ENCODE measurements at regions not wholly inside any gene's neighbourhood (a gene's known extent, or its start where the extent isn't known, plus 50 kb on each side); places are given as distances from the start of the nearest gene placed in this dataset.
"Not testable (repeated sequence)": the region's sequence is repeated elsewhere in the genome, so short reads cannot be mapped to it uniquely, and the experiment has no call there.

DNA sequence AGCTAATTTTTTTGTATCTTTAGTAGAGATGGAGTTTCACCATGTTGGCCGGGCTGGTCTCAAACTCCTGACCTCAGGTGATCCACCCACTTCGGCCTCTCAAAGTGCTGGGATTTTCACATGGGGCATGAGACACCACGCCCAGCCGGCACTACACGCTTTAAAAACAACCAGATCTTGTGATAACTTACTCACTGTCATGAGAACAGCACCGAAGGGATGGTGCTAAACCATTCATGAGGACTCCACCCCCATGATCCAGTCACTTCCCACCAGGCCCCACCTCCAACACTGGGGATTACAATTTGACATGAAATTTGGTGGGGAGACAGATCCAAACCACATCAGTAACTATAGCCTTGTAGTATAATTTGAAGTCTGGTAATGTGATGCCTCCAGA, 67.4 kb upstream of the ZNF169 start:
- not testable (repeated sequence) for DNase-seq

- DNase-seq = no peak
These were observed 60.7 kb upstream of the ZNF169 start for GRCh38 chr9:94198414-94198813.

GRCh38 chr9:94199776-94200175, 59.3 kb upstream of the ZNF169 start:
- DNase-seq = no peak

DNA sequence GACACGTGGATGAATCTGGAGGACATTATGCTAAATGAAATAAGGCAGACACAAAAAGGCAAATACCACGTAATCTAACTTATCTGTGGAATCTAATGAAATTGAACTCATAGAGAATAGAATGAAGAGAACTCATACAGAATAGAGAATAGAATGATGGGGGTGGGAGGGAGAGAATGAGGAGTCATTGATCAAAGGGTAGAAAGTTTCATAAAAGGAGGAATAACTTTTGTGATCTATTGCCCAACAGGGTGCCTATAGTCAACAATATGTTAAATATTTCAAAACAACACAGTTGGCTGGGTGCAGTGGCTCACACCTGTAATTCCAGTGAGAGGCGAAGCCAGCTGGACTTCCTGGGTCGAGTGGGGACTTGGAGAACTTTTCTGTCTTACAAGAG, 54.9 kb upstream of the ZNF169 start:
- DNase-seq = no peak

- DNase-seq = no peak
These were observed 51.3 kb upstream of the ZNF169 start for GRCh38 chr9:94207781-94208180.
